ENCODE measurements at regions not wholly inside any gene's neighbourhood (a gene's known extent, or its start where the extent isn't known, plus 50 kb on each side); places are given as distances from the start of the nearest gene placed in this dataset.

- no peak overlapping the region for H3K4me2 ChIP-seq (ENCODE audit: low read length)
- no peaks in the 10 kb centered on the region for H3K9me2 ChIP-seq (replicated peaks; ENCODE audit: control insufficient read depth, low read length)
- no peaks in the 10 kb centered on the region for H3K36me3 ChIP-seq (ENCODE audit: control insufficient read depth, low read length)
- no peaks in the 10 kb centered on the region for H3K4me1 ChIP-seq (ENCODE audit: control insufficient read depth, low read length)
- no peaks in the 10 kb centered on the region for H3K27me3 ChIP-seq (ENCODE audit: control insufficient read depth, low read length)
- H3K79me2 ChIP-seq (ENCODE audit: control insufficient read depth, low read length): no peaks in the 10 kb centered on the region
- no peaks in the 10 kb centered on the region for H3F3A ChIP-seq (ENCODE audit: control insufficient read depth, insufficient read depth)
- no peaks in the 10 kb centered on the region for H4K20me1 ChIP-seq (ENCODE audit: control insufficient read depth, insufficient read depth, low read depth, low read length)
- no peaks in the 10 kb centered on the region for H3K9me3 ChIP-seq (ENCODE audit: control insufficient read depth, insufficient read depth, low read length)
- no peak overlapping the region for H3K27ac ChIP-seq (ENCODE audit: low read depth, low read length)
- no peak for TF ChIP-seq EZH2phosphoT487 (IDR thresholded peaks at IDR 0.05; ENCODE audit: borderline replicate concordance, low read length)
- TF ChIP-seq CTCF (IDR thresholded peaks at IDR 0.05; ENCODE audit: low read depth, low read length, poor library complexity, severe bottlenecking): no peak
- no peak overlapping the region for H3K4me3 ChIP-seq (ENCODE audit: low read length)
Observed at GRCh38 chr21:28214786-28215185, 777.9 kb downstream of the LTN1 start.

GRCh38 chr21:28213261-28213660, 779.4 kb downstream of the LTN1 start:
- Histone ChIP-seq H3K27ac (ENCODE audit: low read depth, low read length) (no peak overlapping the region), H3K9me2 (replicated peaks; ENCODE audit: control insufficient read depth, low read length) (no peaks in the 10 kb centered on the region), H3F3A (ENCODE audit: control insufficient read depth, insufficient read depth) (no peaks in the 10 kb centered on the region), H3K4me1 (ENCODE audit: control insufficient read depth, low read length) (no peaks in the 10 kb centered on the region), H4K20me1 (ENCODE audit: control insufficient read depth, insufficient read depth, low read depth, low read length) (no peaks in the 10 kb centered on the region), H3K36me3 (ENCODE audit: control insufficient read depth, low read length) (no peaks in the 10 kb centered on the region), H3K4me2 (ENCODE audit: low read length) (no peak overlapping the region), H3K9me3 (ENCODE audit: control insufficient read depth, insufficient read depth, low read length) (no peaks in the 10 kb centered on the region), H3K27me3 (ENCODE audit: control insufficient read depth, low read length) (no peaks in the 10 kb centered on the region), H3K4me3 (ENCODE audit: low read length) (no peak overlapping the region), H3K79me2 (ENCODE audit: control insufficient read depth, low read length) (no peaks in the 10 kb centered on the region)
- no peak for TF ChIP-seq EZH2phosphoT487 (IDR thresholded peaks at IDR 0.05; ENCODE audit: borderline replicate concordance, low read length)

- TF ChIP-seq EZH2phosphoT487 (IDR thresholded peaks at IDR 0.05; ENCODE audit: borderline replicate concordance, low read length) (no peak), CTCF (IDR thresholded peaks at IDR 0.05; ENCODE audit: low read depth, low read length, poor library complexity, severe bottlenecking) (no peak)
- Histone ChIP-seq H3K4me2 (ENCODE audit: low read length) (no peak overlapping the region), H3K27ac (ENCODE audit: low read depth, low read length) (no peak overlapping the region), H3F3A (ENCODE audit: control insufficient read depth, insufficient read depth) (no peaks in the 10 kb centered on the region), H3K36me3 (ENCODE audit: control insufficient read depth, low read length) (no peaks in the 10 kb centered on the region), H3K4me1 (ENCODE audit: control insufficient read depth, low read length) (no peaks in the 10 kb centered on the region), H4K20me1 (ENCODE audit: control insufficient read depth, insufficient read depth, low read depth, low read length) (no peaks in the 10 kb centered on the region), H3K9me2 (replicated peaks; ENCODE audit: control insufficient read depth, low read length) (no peaks in the 10 kb centered on the region), H3K27me3 (ENCODE audit: control insufficient read depth, low read length) (no peaks in the 10 kb centered on the region), H3K9me3 (ENCODE audit: control insufficient read depth, insufficient read depth, low read length) (no peaks in the 10 kb centered on the region), H3K4me3 (ENCODE audit: low read length) (no peak overlapping the region), H3K79me2 (ENCODE audit: control insufficient read depth, low read length) (no peaks in the 10 kb centered on the region)
Observed at GRCh38 chr21:28212061-28212460, 780.6 kb downstream of the LTN1 start.

- H4K20me1 ChIP-seq (ENCODE audit: control insufficient read depth, insufficient read depth, low read depth, low read length): no peaks in the 10 kb centered on the region
- H3K36me3 ChIP-seq (ENCODE audit: control insufficient read depth, low read length): no peaks in the 10 kb centered on the region
- H3K9me3 ChIP-seq (ENCODE audit: control insufficient read depth, insufficient read depth, low read length): no peaks in the 10 kb centered on the region
- no peak for TF ChIP-seq CTCF (IDR thresholded peaks at IDR 0.05; ENCODE audit: low read depth, low read length, poor library complexity, severe bottlenecking)
- no peak for TF ChIP-seq EZH2phosphoT487 (IDR thresholded peaks at IDR 0.05; ENCODE audit: borderline replicate concordance, low read length)
- no peaks in the 10 kb centered on the region for H3F3A ChIP-seq (ENCODE audit: control insufficient read depth, insufficient read depth)
- no peaks in the 10 kb centered on the region for H3K79me2 ChIP-seq (ENCODE audit: control insufficient read depth, low read length)
- no peaks in the 10 kb centered on the region for H3K4me1 ChIP-seq (ENCODE audit: control insufficient read depth, low read length)
- no peak overlapping the region for H3K4me2 ChIP-seq (ENCODE audit: low read length)
- H3K4me3 ChIP-seq (ENCODE audit: low read length): no peak overlapping the region
- H3K9me2 ChIP-seq (replicated peaks; ENCODE audit: control insufficient read depth, low read length): no peaks in the 10 kb centered on the region
- no peaks in the 10 kb centered on the region for H3K27me3 ChIP-seq (ENCODE audit: control insufficient read depth, low read length)
- H3K27ac ChIP-seq (ENCODE audit: low read depth, low read length): no peak overlapping the region
Observed at GRCh38 chr21:28207436-28208173, 785.1 kb downstream of the LTN1 start.
